NCI-H460 (cell line): ENCODE measurements at regions not wholly inside any gene's neighbourhood (a gene's known extent, or its start where the extent isn't known, plus 50 kb on each side); places are given as distances from the start of the nearest gene placed in this dataset.

Experiments used
- DNase-seq: peaks from one replicate; pipeline ENCODE4 v3.0.0-alpha.2; 2016; ENCODE audit warnings: low read depth; ENCODE audit errors: extremely low read depth

DNA sequence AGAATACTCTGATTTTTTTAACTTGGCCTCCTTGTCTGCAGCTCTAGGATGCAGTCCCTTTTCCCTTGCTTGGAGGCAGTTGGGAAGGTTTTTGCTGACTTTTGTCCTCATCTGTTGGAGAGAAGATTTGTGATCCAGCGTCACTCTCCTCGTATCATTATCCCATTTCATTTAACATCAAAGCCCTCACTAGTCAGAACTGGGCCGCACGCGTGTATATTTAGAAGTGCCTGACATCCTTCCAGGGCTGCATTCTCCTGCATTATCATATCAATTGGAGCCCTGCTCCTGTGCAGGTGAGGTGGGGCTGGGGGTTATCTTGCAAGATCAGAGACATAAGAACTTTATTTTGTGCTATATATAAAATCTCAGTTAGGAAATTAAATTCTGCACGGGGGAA lies 435.1 kb upstream of the HS6ST1 start:
- no peak for DNase-seq

DNA sequence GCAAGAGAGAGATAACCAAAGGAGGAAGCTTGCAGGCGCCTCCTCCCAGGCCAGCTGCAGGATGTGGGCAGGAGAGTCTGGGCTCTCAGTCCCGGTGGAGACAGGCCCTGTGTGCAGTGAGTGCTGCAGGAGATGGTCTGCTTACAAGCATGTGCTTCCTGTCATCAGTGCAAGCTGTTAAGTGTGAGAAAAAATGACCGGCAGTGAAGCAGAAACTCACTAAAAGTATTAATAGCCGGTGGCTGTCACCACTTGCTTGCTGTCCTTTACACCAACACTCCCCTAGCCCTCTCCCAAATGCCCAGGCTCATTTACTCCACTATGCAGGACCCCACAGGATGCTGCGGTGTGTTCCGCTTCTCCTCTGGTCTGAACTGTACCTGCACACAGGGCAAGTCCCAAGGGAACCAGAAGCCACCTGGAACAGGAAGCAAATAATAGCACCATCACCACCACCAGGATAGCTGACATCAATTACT lies 435.6 kb upstream of the HS6ST1 start:
- DNase-seq, result no peak

DNA sequence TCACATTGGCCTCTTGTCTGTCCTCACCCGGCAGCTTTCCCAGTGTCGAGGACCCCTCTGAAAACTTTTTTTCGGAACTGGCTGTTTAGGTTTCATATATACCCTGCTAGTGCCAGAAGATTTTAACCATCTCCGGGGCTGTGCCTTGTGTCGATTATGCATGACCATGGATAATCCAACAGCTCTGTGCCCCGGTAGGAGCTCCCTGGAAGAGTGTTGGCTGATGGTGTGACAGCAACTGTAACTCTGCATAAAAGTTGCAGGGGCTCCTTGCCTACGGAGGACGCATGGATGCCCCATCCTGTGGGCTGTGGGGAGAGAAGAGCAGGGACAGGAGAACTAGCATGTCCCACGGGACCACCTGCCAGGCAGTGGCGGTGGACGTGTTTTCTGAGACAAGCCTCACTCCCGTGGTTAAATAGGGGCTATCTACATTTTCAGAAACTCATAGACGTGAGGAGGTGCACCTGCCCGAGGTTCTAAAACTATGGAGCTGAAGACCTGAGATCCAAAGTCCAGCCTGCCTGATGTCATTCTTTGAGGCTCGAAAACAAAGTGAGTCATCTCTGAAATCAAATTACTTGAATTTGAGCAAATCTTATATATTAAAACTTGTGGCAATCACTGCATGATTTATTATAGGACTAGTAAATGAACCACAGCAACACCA lies 437.2 kb upstream of the HS6ST1 start:
- DNase-seq, result no peak

DNA sequence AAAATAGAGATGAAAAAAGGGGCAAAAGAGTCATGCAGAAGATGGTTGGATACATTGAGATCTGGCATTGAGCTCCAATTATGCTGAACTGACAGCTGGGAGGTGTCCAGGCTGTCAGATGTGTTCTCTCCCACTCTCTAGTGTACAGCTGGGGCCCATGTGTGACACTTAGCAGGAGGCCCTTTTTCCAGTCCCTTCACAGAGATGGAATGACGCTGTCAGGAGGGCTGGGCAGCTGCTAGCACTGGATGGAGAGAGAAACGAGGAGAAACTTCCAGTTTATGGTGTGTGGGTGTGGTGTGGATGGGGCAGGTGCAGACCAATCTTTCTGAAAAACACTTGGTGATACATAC lies 437.7 kb upstream of the HS6ST1 start:
- DNase-seq, result no peak

DNA sequence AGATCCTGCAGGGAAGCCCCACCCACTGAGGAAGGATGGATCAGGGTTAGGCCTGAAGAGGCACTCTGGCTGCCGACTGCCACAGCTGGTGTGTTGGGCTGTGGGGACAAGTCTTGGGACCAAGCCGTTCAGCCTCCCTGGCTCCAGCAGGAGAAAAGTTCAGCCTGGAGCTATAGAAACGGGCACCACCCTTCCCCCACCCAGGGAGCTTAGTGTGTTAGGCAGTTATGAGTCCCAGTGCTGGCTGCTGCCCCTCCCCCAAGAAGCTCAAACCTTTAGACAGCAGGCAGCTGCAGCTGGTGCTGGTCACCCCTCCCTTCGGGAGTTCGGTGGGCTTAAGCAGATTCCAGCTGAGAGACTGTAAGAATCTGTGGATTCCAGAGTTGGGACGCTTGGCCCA lies 447.1 kb upstream of the HS6ST1 start:
- no peak for DNase-seq

DNA sequence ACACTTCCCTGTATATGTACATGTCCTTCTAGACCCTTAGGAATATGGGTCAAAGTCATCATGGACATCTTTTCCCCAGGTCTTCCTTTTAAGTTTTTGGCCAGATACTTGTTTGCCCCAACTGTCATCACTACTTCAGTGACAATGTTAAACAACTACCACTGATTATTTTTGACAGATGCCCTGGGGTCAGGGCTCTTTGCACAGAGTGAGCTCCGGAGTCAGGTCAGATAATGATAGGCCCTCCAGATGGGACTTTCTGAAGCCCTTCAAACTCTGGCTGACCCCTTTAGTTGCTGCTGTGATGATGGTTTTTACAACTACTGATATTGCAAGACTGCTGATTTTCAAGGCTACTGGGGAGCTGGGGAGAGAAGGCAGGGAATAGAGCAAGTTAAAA lies 449.4 kb upstream of the HS6ST1 start:
- DNase-seq, result no peak

DNA sequence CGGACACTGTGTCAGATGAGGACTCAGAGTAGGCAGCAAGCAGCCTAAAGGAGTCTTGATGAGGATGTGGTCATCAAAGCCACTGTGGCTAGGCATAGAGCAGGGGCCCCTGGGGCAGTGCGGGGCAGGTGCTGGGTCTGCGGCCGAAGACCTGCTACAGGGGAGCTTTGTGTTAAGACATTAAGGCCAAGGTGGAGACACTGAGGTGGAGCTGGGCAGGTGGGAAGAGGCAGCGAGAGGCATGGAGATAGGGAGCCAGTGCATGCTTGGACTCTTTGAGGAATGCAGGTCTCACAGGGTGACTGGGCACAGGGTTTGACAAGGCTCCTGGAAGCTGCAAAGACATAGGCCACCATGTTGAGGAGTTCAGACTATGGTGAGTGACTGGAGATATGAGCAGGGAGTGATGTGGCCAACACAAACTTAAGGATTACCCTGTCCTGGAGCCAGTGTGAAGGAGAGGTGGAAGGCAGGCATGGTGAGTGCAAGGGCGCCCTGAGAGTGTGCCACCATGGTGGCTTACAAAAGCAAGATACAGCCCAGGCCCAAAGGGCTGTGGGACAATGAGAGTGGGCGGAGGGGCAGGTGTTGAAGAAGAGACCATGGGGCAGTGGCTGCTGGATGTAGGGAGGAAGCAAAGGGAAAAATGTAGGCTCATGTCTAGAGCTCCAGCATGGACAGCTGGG lies 450.9 kb upstream of the HS6ST1 start:
- no peak for DNase-seq

DNA sequence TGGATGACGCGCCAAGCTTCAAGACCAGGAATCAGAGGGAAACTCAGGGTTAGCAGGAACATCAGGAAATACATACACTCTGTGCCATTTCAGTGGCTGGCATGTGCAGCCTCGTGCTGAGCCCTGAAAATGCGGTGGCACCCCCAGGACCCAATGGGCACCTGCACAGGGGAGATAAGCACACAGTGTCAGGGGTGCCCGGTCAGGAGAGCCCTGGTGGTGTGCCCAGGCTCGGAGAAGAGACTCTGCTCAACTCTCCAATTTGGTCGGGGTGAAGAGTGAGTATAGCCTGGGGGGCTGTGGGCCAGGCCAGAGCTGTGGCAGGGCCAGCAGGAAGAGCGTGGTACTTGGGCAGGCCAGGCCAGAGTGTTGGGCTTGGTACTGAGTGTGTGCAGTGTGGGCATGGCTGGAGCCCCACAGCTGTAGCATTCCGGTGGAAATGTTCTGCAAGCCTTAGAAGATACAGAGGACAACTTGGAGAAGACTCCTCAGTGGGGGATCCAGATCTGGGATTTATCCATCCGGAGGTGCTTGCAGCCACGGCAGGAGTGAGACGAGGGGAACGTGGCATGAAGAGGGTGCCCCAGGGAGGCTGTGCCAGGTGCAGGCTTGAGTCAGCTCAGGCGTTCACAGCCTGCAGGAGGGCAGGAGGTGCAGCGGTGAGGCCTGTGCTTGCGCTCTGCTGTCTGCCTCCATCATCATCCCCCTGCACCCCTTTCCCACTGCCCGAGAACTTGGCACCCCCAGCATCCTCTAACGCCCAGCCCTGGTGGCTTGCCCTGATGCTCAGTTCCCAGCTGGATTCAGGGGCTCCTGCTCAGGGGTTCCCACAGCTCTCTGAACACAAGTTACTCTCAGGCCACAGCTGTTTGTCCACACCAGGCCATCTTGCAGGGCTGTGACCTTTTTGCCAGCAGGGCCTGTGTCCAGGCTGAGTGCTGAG lies 451.7 kb upstream of the HS6ST1 start:
- no peak for DNase-seq

DNA sequence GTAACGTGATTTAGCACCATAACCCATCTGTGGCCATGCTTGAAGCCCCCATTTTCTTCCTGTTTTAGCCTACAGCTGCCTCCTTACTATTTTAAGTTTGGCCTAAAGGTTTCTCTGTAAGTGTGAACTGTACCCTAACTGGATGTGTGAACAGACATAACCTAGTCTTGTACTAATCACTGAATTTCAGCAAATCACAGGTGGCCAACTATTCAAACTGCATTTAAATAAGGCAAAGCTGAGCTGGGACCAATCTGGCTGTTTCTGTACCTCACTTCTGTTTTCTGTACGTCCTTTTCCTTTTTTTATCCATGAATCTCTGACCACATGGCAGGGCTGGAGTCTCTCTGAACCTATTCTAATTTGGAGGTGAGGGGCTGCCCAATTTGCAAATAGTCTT lies 452.7 kb upstream of the HS6ST1 start:
- DNase-seq, result no peak

DNA sequence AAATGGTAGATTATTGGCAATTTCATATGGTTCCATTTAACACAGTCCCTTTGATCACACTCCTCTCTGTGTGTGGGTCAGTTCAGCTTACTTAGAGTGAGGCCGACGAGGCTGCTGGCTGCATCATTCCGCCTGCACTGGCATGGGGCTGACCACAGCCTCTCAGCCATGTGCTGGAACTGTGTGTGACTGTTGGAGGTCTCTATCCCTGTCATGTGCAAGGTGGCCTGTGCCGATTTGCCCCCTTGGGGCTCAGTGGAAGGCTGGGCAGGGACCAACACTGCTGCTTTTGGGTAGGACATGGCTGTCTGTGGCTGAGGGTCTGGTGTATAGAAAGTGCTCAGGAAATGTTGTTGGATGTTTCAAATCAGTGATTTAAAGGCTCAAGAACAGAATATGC lies 454.0 kb upstream of the HS6ST1 start:
- DNase-seq, result no peak

DNA sequence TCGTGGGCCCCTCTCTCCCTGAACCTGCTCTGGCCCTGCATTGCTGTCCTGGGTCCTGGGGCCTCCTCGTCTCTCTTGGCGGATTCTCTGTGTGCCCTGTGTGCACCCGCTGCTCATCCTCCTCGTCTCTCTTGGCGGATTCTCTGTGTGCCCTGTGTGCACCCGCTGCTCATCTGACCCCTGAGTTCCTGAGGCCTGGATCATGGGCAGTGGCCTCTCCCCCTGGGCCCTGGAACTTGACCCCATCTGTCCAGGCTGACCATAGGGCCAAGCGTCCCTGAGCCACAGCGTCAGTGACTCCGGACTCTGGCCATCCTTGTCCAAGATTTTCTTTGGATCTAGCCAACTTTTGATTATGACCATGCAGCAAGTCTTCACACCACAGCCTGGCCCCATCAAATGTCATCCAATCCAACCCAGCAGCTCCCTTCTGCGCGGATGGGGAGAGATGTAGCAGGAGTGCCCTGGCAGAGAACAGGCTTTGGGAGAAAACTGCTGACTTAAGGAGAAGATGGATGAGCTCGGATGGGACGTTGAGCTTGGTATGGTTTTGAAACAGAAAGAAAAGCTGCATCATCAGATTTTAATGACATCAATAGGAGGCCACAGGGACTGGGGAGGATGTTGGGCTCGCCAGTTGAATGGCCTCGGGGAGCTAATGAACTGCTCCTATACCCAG lies 455.1 kb upstream of the HS6ST1 start:
- no peak for DNase-seq

DNA sequence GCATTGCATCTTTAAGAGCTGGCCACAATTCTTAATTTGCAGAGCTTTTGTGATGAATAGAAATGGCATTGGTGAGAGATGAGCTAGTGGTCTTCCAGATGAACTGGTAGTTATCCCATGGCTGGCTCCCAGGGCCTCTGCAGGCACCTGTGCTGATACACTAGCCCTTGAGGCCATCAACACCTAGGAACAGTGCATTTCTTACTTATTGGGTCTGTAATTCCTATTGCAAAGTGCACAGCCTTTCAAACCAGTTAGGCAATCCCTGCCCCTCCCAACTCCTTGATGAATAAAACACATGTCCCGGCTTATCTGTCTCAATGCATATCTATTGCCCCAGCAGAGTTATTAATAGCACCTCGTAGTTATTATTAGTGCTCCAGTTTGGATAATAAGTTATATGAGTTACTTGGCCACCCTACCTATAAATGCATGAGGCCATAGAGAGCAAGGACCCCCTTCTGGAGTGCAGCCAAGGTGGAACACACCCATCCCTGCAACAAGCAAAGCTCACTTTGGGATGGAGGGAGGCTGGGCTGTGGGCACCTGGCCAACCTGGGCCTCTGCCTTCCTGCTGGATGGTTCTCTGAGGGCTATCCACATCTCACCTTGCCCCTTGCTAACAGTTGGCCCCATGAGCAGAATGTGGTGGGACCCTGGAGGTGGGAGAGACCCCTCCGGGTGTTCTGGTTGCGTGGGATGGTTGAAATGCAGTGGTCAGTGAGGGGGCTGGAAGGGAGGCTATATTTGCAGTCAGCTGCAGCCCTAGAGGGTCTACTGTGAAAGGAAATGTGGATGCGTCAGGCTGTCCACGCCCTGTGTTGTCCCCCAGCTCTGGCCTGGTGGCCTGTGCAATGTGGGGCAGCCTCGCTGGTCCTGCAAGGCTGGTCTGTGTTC lies 455.9 kb upstream of the HS6ST1 start:
- DNase-seq, result no peak

DNA sequence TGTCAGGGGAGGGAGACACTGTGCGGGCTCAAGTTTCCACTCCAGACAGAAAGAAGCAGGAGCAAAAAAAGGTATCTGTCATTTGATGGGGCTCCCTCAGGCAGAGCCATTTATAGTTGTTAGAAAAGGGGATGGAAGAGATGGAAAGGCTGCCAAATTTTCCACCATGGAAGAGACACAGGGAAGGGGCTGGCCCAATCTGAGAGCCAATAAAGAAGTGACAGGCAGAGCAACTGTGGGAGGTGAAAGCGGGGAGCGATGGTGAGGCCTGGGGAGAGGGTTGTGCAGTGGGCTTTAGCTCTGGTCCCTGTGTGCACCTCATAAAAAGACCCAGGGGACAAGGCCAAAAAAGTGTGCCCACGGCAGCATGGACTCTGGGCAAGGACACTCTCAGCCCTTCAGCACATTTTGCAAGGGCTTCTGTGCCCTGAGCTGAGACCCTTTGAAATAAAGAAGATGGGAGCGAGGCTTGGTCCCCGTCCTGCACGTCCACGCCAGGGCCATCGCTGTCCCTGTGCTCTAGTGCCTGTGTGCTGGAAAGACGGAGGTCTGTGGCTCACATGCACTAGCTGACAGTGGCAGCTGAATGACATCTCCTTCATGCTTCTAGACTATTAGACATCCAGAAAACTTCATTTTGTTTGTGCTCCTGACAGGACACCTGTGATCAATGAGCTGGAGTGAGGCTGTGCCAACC lies 456.7 kb upstream of the HS6ST1 start:
- no peak for DNase-seq

DNA sequence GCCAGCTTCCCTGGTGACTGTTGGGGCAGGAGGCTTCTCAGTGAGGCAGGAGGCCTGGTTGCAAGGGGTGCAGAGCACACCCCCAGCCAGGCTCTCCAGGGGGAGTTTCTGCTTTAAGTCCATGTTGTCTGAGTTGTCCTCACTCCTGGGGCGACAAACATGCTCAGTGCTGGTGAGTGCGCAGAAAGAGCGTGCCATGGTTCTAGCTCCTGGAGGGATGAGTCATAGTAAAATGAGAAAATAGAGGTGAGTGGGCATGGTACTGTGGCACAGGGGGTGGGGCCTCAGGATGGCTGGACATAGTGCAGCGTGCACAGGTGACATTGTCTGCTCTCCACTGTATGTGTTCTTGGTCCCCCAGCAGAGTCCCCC lies 457.2 kb upstream of the HS6ST1 start:
- no peak for DNase-seq

DNA sequence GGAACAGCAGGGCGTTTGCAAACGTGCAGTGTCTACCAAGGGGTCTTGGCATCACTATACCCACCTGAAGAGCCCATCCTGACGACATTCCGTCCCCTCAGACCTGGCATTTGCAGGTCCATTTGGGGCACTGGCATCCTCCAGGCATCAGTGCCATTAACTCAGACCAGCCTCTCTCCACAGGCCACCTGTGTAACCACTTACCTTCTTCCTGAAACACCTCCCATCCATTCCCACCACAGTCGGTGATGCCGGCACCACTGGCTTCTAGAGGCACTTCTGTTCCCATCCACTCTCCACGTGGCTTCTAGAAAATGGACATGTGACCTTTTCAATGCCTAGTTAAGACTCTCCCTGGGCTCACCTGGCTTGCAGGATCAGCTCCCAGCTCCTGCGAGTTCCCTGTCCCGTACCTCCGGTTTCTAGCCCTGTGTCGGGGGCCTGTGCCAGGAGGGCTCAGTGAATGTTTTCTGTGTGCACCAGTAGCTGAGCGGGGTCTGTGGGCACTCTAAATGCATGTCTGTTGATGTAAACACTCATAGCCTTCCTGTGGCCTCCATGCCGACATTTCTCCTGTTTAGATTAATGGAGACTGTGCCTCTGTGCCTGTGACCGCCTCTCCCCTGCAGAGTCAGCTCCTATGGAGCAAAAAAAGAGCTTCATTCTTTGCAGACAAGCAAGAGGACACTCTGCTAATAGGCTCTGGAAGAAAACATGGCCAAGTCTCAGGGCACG lies 458.0 kb upstream of the HS6ST1 start:
- DNase-seq, result no peak

DNA sequence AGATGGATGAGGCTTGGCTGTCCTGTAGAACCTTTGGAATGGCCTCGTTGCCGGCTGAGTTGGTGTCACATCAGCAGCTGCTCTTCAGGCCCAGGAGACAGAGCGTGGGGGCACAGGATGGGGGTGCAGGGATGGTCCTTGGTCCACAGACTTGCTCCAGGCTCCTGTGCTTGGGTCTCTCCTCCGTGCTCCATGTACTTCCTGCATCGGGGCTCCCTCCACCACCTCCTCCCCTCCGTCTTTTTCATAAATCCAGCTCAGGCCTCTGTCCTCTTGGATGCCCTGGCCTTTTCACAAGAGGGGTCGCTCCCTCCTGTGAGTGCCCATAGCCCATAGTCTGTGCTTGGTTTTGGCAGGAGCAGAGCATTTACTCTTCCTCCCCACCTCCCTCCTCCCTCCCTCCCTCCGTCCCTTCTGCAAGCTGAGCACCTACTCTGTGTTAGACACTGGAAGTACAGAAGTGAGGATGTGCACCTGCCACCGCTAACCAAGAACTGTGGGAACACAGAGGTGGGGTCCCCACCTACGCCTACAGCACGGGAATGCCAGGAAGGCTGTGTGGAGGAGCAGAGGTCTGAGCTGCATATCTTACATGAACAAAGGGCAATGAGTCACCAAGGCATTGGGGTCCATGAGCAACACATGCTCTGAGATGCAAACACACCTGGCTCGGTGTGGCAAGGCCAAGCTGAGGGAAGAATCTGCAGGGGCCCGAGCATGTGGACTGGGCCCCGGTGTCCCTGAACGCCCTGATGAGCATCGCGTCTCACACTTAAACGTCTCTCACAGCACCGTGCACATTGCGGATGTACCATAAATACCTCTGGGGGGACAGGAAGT lies 458.7 kb upstream of the HS6ST1 start:
- DNase-seq, result no peak

DNA sequence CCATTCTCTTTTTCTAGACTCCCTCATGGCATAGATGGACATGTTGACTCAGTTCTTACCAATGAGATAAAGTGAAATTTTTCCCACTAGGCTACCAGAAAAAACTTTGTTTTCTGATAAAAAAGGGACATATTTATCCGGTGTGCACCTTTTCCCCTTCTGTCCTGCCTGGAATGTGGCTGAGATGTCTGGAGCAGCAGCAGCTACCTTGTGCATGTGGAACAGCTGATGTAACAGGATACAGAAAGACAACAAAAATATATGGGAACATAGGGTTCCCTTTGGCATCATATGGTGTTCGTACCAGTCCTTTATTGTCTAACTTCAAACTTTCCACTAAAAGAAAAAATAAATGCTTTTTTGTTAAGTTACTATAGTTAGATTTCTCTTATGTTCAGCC lies 460.2 kb upstream of the HS6ST1 start:
- no peak for DNase-seq
